GM12865 (cell line): ENCODE measurements at regions not wholly inside any gene's neighbourhood (a gene's known extent, or its start where the extent isn't known, plus 50 kb on each side); places are given as distances from the start of the nearest gene placed in this dataset.

Experiments
- DNase-seq: peaks from one replicate; pipeline ENCODE4 v3.0.0; 2010; ENCODE audit warnings: low read depth
- H3K4me3 ChIP-seq: 2 replicates; pipeline ENCODE4 v1.5.1; 2011; ENCODE audit warnings: mild to moderate bottlenecking, low read depth, low read length, control low read depth
- TF ChIP-seq, protein P1 (sequence below): IDR thresholded peaks from 2 replicates; pipeline ENCODE4 v1.5.1; 2011; ENCODE audit warnings: low read length, control low read depth, low read depth, inconsistent platforms; ENCODE audit not compliant: insufficient read depth; ENCODE audit errors: missing control alignments

- DNase-seq: no peak
- no peak overlapping the region for H3K4me3 ChIP-seq
These were observed 597.1 kb downstream of the BUD13 start for GRCh38 chr11:116175707-116176106.

GRCh38 chr11:116173941-116174911 lies 598.6 kb downstream of the BUD13 start:
- H3K4me3 ChIP-seq: no peak overlapping the region
- TF ChIP-seq, protein P1, sequence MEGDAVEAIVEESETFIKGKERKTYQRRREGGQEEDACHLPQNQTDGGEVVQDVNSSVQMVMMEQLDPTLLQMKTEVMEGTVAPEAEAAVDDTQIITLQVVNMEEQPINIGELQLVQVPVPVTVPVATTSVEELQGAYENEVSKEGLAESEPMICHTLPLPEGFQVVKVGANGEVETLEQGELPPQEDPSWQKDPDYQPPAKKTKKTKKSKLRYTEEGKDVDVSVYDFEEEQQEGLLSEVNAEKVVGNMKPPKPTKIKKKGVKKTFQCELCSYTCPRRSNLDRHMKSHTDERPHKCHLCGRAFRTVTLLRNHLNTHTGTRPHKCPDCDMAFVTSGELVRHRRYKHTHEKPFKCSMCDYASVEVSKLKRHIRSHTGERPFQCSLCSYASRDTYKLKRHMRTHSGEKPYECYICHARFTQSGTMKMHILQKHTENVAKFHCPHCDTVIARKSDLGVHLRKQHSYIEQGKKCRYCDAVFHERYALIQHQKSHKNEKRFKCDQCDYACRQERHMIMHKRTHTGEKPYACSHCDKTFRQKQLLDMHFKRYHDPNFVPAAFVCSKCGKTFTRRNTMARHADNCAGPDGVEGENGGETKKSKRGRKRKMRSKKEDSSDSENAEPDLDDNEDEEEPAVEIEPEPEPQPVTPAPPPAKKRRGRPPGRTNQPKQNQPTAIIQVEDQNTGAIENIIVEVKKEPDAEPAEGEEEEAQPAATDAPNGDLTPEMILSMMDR: no peak
- DNase-seq: no peak

More at GRCh38 chr11:116175707-116176106, 597.1 kb downstream of the BUD13 start:
- TF ChIP-seq, protein P1: no peak

DNA sequence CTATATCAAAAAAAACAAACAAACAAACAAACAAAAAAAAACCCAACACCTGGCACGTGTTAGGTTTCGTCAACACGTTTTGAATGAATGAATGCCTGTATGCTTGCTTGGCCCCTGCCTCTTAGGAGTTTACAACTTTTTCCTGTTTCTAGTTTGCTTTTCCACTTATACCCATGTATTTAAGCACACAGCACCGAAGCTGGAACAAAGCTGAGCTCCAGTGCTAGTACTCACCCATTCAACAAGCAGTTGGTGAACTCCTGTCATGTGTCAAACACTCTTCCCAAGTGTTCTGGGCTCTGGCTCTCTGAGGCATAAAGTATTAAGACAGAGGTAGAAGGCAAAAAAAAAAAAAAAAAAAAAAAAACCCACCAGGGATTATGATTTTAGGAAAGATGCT lies 599.3 kb downstream of the BUD13 start:
- DNase-seq: no peak
- TF ChIP-seq, protein P1: no peak
- no peak overlapping the region for H3K4me3 ChIP-seq

DNA sequence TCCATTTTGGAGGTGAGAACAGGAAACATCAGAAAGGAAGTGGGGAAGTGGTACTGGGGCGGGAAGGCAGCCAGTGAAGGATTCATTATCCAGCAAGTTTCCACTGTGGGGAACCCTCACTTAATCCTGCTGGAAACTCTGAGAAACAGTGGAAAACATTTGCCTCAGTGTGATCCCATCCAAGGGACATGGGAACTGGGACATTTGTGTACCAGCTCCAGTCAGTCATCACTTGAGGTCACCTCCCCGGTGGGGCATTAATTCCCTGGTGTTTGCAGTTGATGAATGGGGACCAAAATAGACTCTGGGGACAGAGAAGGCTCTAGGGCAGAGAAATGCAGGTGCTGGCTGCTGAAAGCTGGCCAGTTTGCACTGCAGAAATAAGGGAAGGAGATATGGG lies 599.9 kb downstream of the BUD13 start:
- TF ChIP-seq, protein P1: no peak
- no peak overlapping the region for H3K4me3 ChIP-seq
- no peak for DNase-seq

- TF ChIP-seq, protein P1: no peak
- DNase-seq: no peak
These were observed 600.6 kb downstream of the BUD13 start for GRCh38 chr11:116172156-116172555.

GRCh38 chr11:116171271-116172140 lies 601.3 kb downstream of the BUD13 start:
- no peak for DNase-seq
- no peak overlapping the region for H3K4me3 ChIP-seq
- TF ChIP-seq, protein P1: no peak

More at GRCh38 chr11:116172156-116172555, 600.6 kb downstream of the BUD13 start:
- H3K4me3 ChIP-seq: no peak overlapping the region
